ENCODE measurements at regions not wholly inside any gene's neighbourhood (a gene's known extent, or its start where the extent isn't known, plus 50 kb on each side); places are given as distances from the start of the nearest gene placed in this dataset.

DNA sequence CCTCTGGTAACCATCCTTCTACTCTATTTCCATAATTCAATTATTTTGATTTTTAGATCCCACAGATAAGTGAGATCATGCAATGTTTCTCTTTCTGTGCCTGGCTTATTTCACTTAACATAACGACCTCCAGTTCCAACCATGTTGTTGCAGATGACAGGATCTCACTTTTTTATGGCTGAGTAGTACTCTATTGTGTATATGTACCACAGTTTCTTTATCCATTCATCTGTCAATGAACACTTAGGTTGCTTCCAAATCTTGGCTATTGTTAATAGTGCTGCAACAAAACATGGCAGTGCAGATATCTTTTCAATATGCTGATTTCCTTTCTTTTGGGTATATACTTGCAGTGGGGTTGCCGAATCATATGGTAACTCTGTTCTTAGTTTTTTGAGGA is 286.4 kb upstream of the C11orf87 start:
- H3K79me1 ChIP-seq (ENCODE audit: low read depth, low read length) = no peaks in the 10 kb centered on the region
- DNase-seq (ENCODE audit: low read depth in 1 of 2, low spot score in 2 of 2) = no peak
- no peak for FAIRE-seq
- TF ChIP-seq KDM1A (IDR thresholded peaks at IDR 0.05; ENCODE audit: borderline replicate concordance, low read length) (no peak), CTCF (IDR thresholded peaks at IDR 0.05; ENCODE audit: control extremely low read depth in 1 of 3, insufficient read depth in 1 of 3, low read depth in 1 of 3, low read length in 3 of 3) (no peak), POLR2AphosphoS5 (IDR thresholded peaks at IDR 0.05; ENCODE audit: low read depth, low read length) (no peak), TBP (IDR thresholded peaks at IDR 0.05; ENCODE audit: low read depth, low read length) (no peak), ZNF274 (IDR thresholded peaks at IDR 0.05; ENCODE audit: borderline replicate concordance, extremely low read depth, low read length) (no peak), SIN3A (conservative IDR thresholded peaks at IDR 0.05 in 1 of 2, IDR thresholded peaks at IDR 0.05 in 1 of 2; ENCODE audit: low read depth in 1 of 2, low read length in 2 of 2) (no peak), NRF1 (IDR thresholded peaks at IDR 0.05; ENCODE audit: low read depth, low read length) (no peak), CHD1 (IDR thresholded peaks at IDR 0.05; ENCODE audit: low read depth, low read length) (no peak), CTBP2 (IDR thresholded peaks at IDR 0.05; ENCODE audit: borderline replicate concordance, insufficient read depth, insufficient read length, low read length) (no peak), TAF1 (IDR thresholded peaks at IDR 0.05; ENCODE audit: low read depth, low read length) (no peak), RBBP5 (IDR thresholded peaks at IDR 0.05; ENCODE audit: borderline replicate concordance, low read depth, low read length) (no peak), SP4 (IDR thresholded peaks at IDR 0.05; ENCODE audit: low read length) (no peak)

More for the DNA sequence above, 286.4 kb upstream of the C11orf87 start:
- no peaks in the 10 kb centered on the region for H4K20me1 ChIP-seq (replicated peaks in 1 of 2; ENCODE audit: control insufficient read depth in 1 of 2, insufficient read depth in 2 of 2, low read length in 2 of 2)
- no peak overlapping the region for H2AFZ ChIP-seq (ENCODE audit: low read length)
- CTCF ChIA-PET (ENCODE audit: partially characterized antibody) = interaction anchor here (1.1 kb wide), 1 partner anchor 17 kb away, joined by 3 read pairs; no protein-coding TSS in a partner anchor
- no peak overlapping the region for H4K5ac ChIP-seq (ENCODE audit: insufficient read length, low read depth, low read length)
- no peak overlapping the region for H2AK5ac ChIP-seq (ENCODE audit: low read depth, low read length)
- H3K27me3 ChIP-seq (replicated peaks in 1 of 4; ENCODE audit: control insufficient read depth in 3 of 4, extremely low read depth in 1 of 4, insufficient read depth in 3 of 4, low read length in 3 of 4) = no peaks in the 10 kb centered on the region
- no peak overlapping the region for H2BK120ac ChIP-seq (replicated peaks; ENCODE audit: low read depth, low read length)
- WGBS, 2 experiments (ENCODE audit: extremely low coverage in 1 of 2, insufficient coverage in 1 of 2, insufficient read length in 1 of 2, insufficient replicate concordance in 2 of 2, low coverage in 1 of 2, low lambda C conversion rate in 2 of 2, missing lambda C conversion rate in 1 of 2) = 93% methylated on average over 2 of the region's 2 CpGs; no CpG with 5 or more reads in 1 of the 2 experiments
- H2BK12ac ChIP-seq (ENCODE audit: low read depth, low read length) = no peak overlapping the region
- no peak overlapping the region for H3K56ac ChIP-seq (replicated peaks; ENCODE audit: insufficient read length, low read depth, low read length)
- H3K23ac ChIP-seq (ENCODE audit: insufficient read length) = no peak overlapping the region
- no peak overlapping the region for H2BK20ac ChIP-seq (ENCODE audit: low read length)
- H2BK15ac ChIP-seq (ENCODE audit: low read length) = no peak overlapping the region
- H4K8ac ChIP-seq (ENCODE audit: extremely low read depth, insufficient read depth, low read length) = no peak overlapping the region
- peaks cover 2% of the 10 kb centered on the region; the same call in 1 of the 2 replicates for H3K23me2 ChIP-seq (ENCODE audit: low read depth, low read length)
- no peaks in the 10 kb centered on the region for H3K9me3 ChIP-seq (ENCODE audit: insufficient read depth in 2 of 2, low read depth in 1 of 2, low read length in 1 of 2)
- H3K9ac ChIP-seq (replicated peaks in 1 of 4; ENCODE audit: extremely low read depth in 1 of 4, low read depth in 3 of 4, low read length in 3 of 4) = no peak overlapping the region
- H3K4me2 ChIP-seq (ENCODE audit: insufficient read depth in 1 of 2, low read depth in 2 of 2, low read length in 2 of 2) = no peak overlapping the region
- H3K4me3 ChIP-seq (ENCODE audit: extremely low read depth in 1 of 4, insufficient read depth in 2 of 4, low read depth in 3 of 4, low read length in 4 of 4) = no peak overlapping the region
- no peak overlapping the region for H4K91ac ChIP-seq (replicated peaks; ENCODE audit: insufficient read length, low read length)
- H3K4ac ChIP-seq (replicated peaks; ENCODE audit: insufficient read length, low read depth, low read length) = no peak overlapping the region
- POLR2A ChIA-PET (ENCODE audit: partially characterized antibody) = no interaction called here
- H3K36me3 ChIP-seq (ENCODE audit: control insufficient read depth in 2 of 4, insufficient read depth in 4 of 4, low read length in 3 of 4) = no peaks in the 10 kb centered on the region
- peaks cover 0 to 12% (median 1%) of the 10 kb centered on the region in 4 experiments; a peak in 2 of 7 replicates for H3K4me1 ChIP-seq (replicated peaks in 1 of 4; ENCODE audit: control insufficient read depth in 3 of 4, insufficient read depth in 4 of 4, low read length in 3 of 4)
- H3K27ac ChIP-seq (ENCODE audit: low read depth, low read length) = no peak overlapping the region
- no peak overlapping the region for H3K18ac ChIP-seq (ENCODE audit: extremely low read depth, low read length)
- H3K79me2 ChIP-seq (ENCODE audit: control insufficient read depth in 1 of 2, insufficient read depth in 2 of 2, low read length in 2 of 2) = no peaks in the 10 kb centered on the region
- no peak overlapping the region for H2BK5ac ChIP-seq (ENCODE audit: low read depth, low read length)
- H3K14ac ChIP-seq (ENCODE audit: insufficient read length) = no peak overlapping the region
